GM18511 (cell line): ENCODE measurements at regions not wholly inside any gene's neighbourhood (a gene's known extent, or its start where the extent isn't known, plus 50 kb on each side); places are given as distances from the start of the nearest gene placed in this dataset.

Source experiments
- ATAC-seq: cut with Tn5 transposase; IDR thresholded peaks from one replicate; pipeline ENCODE4 v1.9.1; 2021; ENCODE audit warnings: mild to moderate bottlenecking, moderate library complexity; ENCODE audit not compliant: unreplicated experiment

GRCh38 chr1:192045131-192045530 is 113.1 kb upstream of the RGS18 start:
- no peak for ATAC-seq

DNA sequence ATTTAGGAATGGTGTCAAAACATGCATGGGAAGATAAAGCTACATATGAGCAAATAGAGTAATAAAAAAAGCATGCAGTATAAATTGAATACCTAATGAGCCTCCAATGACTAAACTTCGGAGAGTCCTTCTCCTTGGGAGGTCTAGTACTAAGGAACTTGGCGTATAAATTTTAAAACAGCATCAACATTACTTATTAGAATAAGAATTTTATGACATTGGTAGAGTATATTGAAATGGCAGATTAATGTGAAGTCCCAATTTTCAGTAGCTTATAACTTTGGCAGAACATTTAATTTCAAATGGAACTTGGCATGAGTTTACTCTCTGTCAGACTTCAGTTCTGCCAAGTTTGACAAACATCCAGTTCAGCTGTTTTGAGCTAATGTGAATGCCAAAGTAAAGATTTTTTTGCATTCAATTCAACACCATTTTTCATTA is 104.7 kb upstream of the RGS18 start:
- ATAC-seq, result no peak

- no peak for ATAC-seq
Observed at GRCh38 chr1:192057766-192058165, 100.5 kb upstream of the RGS18 start.

GRCh38 chr1:192059407-192059806 is 98.9 kb upstream of the RGS18 start:
- ATAC-seq, result no peak

DNA sequence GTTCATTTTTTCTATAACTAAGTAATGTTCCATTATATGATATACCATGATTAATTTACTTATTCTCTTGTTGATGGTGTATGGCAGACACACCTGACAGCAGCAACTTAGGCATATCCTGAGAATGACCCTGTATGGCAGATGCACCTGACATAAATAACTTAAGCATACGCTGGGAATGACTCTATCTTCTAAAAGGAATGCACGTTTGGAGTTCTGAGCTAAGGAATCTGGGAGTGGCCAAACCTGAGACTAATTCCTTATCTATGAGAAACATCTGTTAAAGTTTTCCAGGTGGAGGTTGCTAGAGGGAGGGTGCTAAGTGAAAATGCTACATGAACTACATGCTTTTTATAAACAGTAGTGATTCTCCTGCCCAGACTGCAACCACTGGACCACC is 96.7 kb upstream of the RGS18 start:
- ATAC-seq, result no peak

DNA sequence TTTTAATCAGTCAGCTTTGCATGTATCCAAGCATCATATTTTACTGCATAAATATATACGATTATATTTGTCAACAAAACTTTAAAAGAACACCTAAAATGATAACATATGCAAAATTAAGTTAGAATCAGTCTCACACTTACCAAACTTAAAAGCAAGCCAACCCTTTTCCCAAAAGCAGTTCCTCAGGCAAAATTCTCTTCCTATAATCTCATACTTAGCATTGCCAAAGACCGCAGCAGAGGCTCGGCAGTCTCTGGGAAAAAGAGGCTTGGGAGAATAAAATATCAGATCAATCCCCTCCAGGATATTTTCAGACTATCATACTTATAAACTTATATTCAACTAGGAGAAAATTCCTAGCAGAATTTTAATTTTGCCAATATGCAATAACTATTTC is 93.2 kb upstream of the RGS18 start:
- no peak for ATAC-seq

DNA sequence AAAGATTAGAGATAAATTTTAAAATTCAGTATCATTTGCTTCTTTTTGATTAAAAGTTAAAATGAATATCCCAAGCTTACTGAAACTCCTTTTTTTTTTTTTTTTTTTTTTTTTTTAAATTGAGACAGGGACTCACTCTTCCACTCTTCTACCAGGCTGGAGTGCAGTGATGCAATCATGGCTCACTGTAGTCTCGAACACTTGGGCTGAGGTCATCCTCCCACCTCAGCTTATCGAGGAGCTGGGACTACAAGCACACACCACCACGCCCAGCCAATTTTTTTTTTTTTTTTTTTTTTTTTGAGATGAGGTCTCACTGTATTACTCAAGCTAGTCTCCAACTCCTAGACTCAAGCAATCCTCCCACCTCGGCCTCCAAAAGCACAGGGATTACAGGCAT is 92.1 kb upstream of the RGS18 start:
- no peak for ATAC-seq

DNA sequence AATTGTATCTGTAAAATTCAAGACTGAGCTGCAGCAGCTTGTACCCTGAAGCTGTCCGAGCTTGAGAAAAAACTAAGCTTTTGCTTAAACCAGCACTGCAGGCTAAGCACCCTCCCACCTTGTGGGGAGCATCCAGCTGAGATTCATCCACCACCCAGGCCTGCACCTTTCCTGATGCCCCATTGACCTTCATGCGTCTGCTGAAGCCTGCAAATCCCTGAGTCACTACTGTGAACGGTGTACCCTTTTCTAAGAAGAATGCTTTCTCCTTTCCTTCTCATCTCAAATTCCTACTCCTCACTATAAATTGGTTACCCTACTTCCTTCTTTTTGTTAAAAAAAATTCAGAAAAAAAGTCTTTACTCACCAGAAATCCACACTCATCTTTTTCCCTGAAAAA is 90.9 kb upstream of the RGS18 start:
- no peak for ATAC-seq

DNA sequence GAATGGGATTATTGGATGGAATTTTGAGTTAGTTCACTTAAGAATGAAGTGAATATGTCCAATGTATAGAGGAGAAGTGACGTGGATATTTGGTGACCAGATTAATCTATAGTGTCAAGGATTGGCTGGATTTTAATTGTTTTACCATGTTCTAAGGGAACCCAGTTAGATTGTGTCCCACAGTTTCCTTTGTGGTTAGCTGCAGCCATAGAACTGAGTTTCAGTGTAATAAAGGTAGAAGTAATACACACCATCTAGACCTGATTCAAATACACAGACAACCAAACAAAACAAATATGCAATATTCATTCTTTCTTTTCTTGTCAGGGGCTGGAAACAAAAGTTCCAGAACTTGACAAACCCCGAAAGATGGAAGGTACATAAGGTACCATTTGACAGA is 88.0 kb upstream of the RGS18 start:
- no peak for ATAC-seq

- no peak for ATAC-seq
Observed at GRCh38 chr1:192080684-192081083, 77.6 kb upstream of the RGS18 start.

DNA sequence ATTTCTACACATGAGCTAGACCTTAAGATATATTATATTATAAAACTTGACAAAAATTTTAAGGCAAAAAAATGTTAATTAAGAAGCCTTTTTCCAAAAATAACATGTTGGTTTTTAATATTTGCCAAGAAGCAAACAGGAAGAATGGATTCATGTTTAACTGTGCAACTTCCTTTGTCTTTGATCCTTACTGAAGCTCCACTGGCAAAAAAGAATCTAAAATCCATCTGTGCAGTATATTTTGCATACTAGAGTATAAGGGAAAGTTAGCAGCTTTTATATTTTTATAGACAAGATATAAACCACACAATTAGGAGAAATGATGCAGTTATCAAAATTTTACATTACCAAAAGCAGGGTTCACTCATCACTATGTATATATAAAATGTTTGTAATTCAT is 76.9 kb upstream of the RGS18 start:
- no peak for ATAC-seq

GRCh38 chr1:192086644-192087043 is 71.6 kb upstream of the RGS18 start:
- no peak for ATAC-seq

DNA sequence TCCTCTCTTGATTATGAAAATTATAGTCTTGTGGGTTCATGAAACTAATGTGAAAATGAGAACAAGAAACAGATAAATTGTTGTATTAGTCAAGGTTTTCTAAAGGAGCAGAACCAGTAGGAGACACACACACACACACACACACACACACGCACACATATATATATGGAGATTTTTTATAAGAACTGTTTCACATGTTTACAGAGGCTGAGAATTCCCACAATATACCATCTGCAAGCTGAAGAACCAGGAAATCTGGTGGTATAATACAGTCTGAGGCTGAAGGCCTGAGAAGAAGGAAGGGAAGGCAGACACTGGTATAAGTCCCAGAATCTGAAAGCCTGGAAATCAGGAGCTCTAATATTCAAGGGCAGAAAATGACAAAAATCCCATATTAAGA is 70.9 kb upstream of the RGS18 start:
- ATAC-seq, result no peak

GRCh38 chr1:192088496-192088895 is 69.8 kb upstream of the RGS18 start:
- ATAC-seq, result no peak

GRCh38 chr1:192098001-192098400 is 60.3 kb upstream of the RGS18 start:
- no peak for ATAC-seq

DNA sequence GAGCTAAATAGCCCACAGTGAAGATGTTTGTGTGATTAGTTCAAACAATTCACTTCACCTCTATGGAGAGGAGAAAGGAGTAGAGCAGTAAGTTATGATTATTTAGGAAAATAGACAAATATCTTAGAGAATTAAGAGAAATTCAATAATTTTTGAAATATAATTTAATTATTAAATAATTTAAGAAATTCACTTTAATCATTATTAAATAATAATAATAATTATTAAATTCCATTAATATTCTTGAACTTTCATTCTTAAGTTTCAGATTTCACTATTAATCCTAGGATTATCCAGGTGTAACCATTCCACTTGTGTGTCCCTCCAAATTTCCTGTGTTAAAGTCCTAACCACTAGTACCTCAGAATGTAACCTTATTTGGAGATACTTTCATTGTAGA is 58.9 kb upstream of the RGS18 start:
- ATAC-seq, result no peak

GRCh38 chr1:192100686-192101468 is 57.4 kb upstream of the RGS18 start:
- ATAC-seq, result no peak

DNA sequence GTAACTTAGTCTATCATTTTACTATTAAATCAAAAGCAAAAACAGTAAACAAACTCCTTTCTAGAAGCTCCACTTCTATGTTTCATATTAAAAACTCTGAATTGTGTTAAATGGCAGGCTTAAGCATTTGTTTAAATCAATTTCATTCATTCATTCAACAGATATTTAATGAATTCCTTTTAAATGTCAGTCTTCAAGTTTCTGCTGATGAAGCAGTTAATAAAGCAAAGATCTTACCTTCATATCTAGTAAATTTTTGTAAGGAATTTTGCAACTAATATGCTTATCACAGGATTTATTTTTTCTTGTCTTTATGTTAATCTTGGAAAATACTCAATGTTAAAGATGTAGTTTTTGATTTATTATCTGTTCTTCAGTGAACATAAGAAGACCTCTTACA is 54.1 kb upstream of the RGS18 start:
- no peak for ATAC-seq

- no peak for ATAC-seq
Observed at GRCh38 chr1:192104852-192105251, 53.4 kb upstream of the RGS18 start.

- no peak for ATAC-seq
Observed at GRCh38 chr1:192108161-192108560, 50.1 kb upstream of the RGS18 start.
